ENCODE measurements at regions not wholly inside any gene's neighbourhood (a gene's known extent, or its start where the extent isn't known, plus 50 kb on each side); places are given as distances from the start of the nearest gene placed in this dataset.

DNA sequence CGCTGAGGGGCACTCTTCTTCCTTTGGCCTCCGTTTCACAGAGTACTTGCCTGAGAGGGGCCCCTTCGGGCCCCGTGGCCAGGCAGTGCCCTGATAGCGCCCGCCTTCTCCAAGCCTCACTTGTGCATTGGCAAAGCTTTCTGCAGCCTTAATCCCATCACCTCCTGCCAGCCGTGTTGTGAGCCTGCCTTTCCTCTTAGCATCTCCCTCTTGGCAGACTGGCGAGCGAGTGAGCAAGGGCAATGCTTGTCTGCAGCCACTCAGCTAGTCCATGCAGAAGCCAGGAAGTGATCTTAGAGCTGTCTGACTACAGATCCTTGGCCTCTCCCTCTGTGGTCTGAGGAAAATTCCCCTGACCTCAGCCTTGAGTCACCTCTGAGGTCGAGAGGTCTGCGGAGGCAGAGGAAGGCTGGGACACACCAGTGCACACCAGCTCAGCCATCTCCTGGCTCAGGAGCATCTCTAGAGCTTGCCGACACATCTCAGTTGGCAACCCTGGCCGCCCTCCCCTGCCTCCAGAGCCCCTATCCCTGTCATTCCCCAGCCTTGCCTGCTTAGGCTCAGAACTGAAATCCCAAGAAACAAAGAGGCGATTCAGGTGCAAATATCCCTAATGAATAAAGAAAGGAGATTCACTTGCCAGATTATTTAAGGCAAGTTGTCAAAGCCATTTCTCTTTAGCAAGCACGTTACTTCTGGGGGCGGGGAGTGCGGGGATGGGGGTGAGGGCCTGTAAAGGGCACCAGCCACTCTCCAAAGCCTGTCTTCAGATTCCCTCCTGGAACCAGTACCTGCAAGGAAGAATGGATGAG is 143.5 kb upstream of the MAMLD1 start:
- H3K4me2 ChIP-seq (ENCODE audit: insufficient read depth, low read length): no peak overlapping the region
- no peak overlapping the region for H3K4me3 ChIP-seq
- H3K9me1 ChIP-seq (ENCODE audit: control insufficient read depth, insufficient read depth, low read length): no peaks in the 10 kb centered on the region
- H3K79me2 ChIP-seq (ENCODE audit: control insufficient read depth, insufficient read depth, low read length): no peaks in the 10 kb centered on the region
- no peak overlapping the region for H3K9ac ChIP-seq (ENCODE audit: insufficient read depth in 1 of 2, low read depth in 2 of 2, low read length in 2 of 2)
- intact Hi-C loops (cut with micrococcal nuclease): no loop called here
- no TSS peak for BruUV-seq (replicated peaks)
- no peak overlapping the region for H2AFZ ChIP-seq (ENCODE audit: low read depth, low read length)
- no peak overlapping the region for H3K27ac ChIP-seq (ENCODE audit: extremely low read depth, low read depth, low read length)
- no peaks in the 10 kb centered on the region for H3K36me3 ChIP-seq (ENCODE audit: control insufficient read depth, insufficient read depth, low read length)
- ChIA-PET POLR2A (interaction anchor here (0.6 kb wide), 1 partner anchor 143 kb away, joined by 3 read pairs; no protein-coding TSS in a partner anchor), CTCF (ENCODE audit: low intra/inter-chr PET ratio) (no interaction called here)
- DNase-seq (ENCODE audit: extremely low read depth in 1 of 4, low spot score in 3 of 4): no peak
- no peaks in the 10 kb centered on the region for H3K4me1 ChIP-seq (replicated peaks in 1 of 2; ENCODE audit: control insufficient read depth in 2 of 2, insufficient read depth in 2 of 2, low read length in 2 of 2)
- H3K9me3 ChIP-seq (replicated peaks; ENCODE audit: control insufficient read depth, insufficient read depth, low read depth, low read length): no peaks in the 10 kb centered on the region
- in situ Hi-C loops (cut with MboI): loop anchor here (5.0 kb wide), 1 partner anchor 123 kb away; no protein-coding TSS in a partner anchor
- 0 out of 2 replicates have a peak, but pooled peaks cover 5% of the 10 kb centered on the region for H4K20me1 ChIP-seq (replicated peaks; ENCODE audit: control insufficient read depth, insufficient read depth, low read length)
- ATAC-seq: no peak
- under 1% methylated on average over 15 of the region's 17 CpGs for WGBS (ENCODE audit: insufficient coverage, low coverage, missing lambda C conversion rate)
- no peak for FAIRE-seq
- H3K27me3 ChIP-seq (ENCODE audit: control insufficient read depth in 2 of 2, insufficient read depth in 2 of 2, low read length in 2 of 2): peaks cover 0 to 32% of the 10 kb centered on the region in 2 experiments; a peak in 2 of 5 replicates
- no peak for TF ChIP-seq SIN3B (IDR thresholded peaks at IDR 0.05; ENCODE audit: low read depth)
- TF ChIP-seq, protein P1, sequence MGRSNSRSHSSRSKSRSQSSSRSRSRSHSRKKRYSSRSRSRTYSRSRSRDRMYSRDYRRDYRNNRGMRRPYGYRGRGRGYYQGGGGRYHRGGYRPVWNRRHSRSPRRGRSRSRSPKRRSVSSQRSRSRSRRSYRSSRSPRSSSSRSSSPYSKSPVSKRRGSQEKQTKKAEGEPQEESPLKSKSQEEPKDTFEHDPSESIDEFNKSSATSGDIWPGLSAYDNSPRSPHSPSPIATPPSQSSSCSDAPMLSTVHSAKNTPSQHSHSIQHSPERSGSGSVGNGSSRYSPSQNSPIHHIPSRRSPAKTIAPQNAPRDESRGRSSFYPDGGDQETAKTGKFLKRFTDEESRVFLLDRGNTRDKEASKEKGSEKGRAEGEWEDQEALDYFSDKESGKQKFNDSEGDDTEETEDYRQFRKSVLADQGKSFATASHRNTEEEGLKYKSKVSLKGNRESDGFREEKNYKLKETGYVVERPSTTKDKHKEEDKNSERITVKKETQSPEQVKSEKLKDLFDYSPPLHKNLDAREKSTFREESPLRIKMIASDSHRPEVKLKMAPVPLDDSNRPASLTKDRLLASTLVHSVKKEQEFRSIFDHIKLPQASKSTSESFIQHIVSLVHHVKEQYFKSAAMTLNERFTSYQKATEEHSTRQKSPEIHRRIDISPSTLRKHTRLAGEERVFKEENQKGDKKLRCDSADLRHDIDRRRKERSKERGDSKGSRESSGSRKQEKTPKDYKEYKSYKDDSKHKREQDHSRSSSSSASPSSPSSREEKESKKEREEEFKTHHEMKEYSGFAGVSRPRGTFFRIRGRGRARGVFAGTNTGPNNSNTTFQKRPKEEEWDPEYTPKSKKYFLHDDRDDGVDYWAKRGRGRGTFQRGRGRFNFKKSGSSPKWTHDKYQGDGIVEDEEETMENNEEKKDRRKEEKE (IDR thresholded peaks at IDR 0.05; ENCODE audit: borderline replicate concordance in 1 of 2, control insufficient read depth in 1 of 2, low read depth in 2 of 2, low read length in 1 of 2): no peak
- TF ChIP-seq, protein P2, sequence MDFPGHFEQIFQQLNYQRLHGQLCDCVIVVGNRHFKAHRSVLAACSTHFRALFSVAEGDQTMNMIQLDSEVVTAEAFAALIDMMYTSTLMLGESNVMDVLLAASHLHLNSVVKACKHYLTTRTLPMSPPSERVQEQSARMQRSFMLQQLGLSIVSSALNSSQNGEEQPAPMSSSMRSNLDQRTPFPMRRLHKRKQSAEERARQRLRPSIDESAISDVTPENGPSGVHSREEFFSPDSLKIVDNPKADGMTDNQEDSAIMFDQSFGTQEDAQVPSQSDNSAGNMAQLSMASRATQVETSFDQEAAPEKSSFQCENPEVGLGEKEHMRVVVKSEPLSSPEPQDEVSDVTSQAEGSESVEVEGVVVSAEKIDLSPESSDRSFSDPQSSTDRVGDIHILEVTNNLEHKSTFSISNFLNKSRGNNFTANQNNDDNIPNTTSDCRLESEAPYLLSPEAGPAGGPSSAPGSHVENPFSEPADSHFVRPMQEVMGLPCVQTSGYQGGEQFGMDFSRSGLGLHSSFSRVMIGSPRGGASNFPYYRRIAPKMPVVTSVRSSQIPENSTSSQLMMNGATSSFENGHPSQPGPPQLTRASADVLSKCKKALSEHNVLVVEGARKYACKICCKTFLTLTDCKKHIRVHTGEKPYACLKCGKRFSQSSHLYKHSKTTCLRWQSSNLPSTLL (IDR thresholded peaks at IDR 0.05): no peak
- TF ChIP-seq NCOA1 (IDR thresholded peaks at IDR 0.05; ENCODE audit: low read depth): no peak
- TF ChIP-seq HMGN3 (IDR thresholded peaks at IDR 0.05; ENCODE audit: borderline replicate concordance, extremely low read depth, insufficient read length, low read depth, low read length): no peak
- TF ChIP-seq FIP1L1 (IDR thresholded peaks at IDR 0.05; ENCODE audit: low read depth, low read length, poor library complexity, severe bottlenecking): no peak
- no peak for TF ChIP-seq RBM15 (IDR thresholded peaks at IDR 0.05; ENCODE audit: insufficient read depth, low read length)

Measured in K562 (cell line).